OCI-LY1 (cell line): ENCODE measurements at regions not wholly inside any gene's neighbourhood (a gene's known extent, or its start where the extent isn't known, plus 50 kb on each side); places are given as distances from the start of the nearest gene placed in this dataset.

ENCODE experiments used
- CTCF ChIP-seq: fragments of 200-600 bp; sonication (generic), shearing (Covaris generic); IDR thresholded peaks from 2 replicates; pipeline ENCODE4 v1.5.1; 2017; ENCODE audit warnings: mild to moderate bottlenecking, antibody characterized with exemption, low read length, moderate library complexity, mixed read lengths
- EZH2 ChIP-seq: fragments of 200-600 bp; sonication (generic), shearing (Covaris generic); IDR thresholded peaks from 2 replicates; pipeline ENCODE4 v1.8.0; 2017; ENCODE audit warnings: borderline replicate concordance, mixed run types, mild to moderate bottlenecking, antibody characterized with exemption, low read length, moderate library complexity, mixed read lengths

- TF ChIP-seq CTCF = no peak
- no peak for TF ChIP-seq EZH2
These were observed 526.3 kb upstream of the TECRL start for GRCh38 chr4:64935469-64936001.
